Neural cell (in vitro differentiated cells): ENCODE measurements at regions not wholly inside any gene's neighbourhood (a gene's known extent, or its start where the extent isn't known, plus 50 kb on each side); places are given as distances from the start of the nearest gene placed in this dataset.
A peak's percentile ranks its signal among the peaks of the same experiment; 100 is the strongest.

ENCODE experiments used
- H2AFZ ChIP-seq: fragments of 200-600, 300-800 bp; sonication (generic), shearing (Covaris generic); 2 replicates; pipeline ENCODE4 v1.6.0; 2014; ENCODE audit warnings: low read depth, mild to moderate bottlenecking, antibody characterized with exemption, low read length, moderate library complexity
- H3F3A ChIP-seq: fragments of 200-600 bp; shearing (Covaris generic); 2 replicates; pipeline ENCODE4 v1.6.1; 2016; ENCODE audit warnings: mild to moderate bottlenecking, moderate library complexity, mixed read lengths, antibody characterized with exemption, low read length; ENCODE audit not compliant: insufficient read depth, poor library complexity, severe bottlenecking
- H3K27ac ChIP-seq: fragments of 200-600, 300-800 bp; sonication (generic), shearing (Covaris generic); 2 replicates; pipeline ENCODE4 v1.5.1; 2014; ENCODE audit warnings: mild to moderate bottlenecking, low read length, moderate library complexity
- H3K27me3 ChIP-seq: fragments of 300-800, 200-600 bp; sonication (generic), shearing (Covaris generic); 2 replicates; pipeline ENCODE4 v1.6.0; 2014; ENCODE audit warnings: mild to moderate bottlenecking, low read depth, low read length, moderate library complexity; ENCODE audit not compliant: insufficient read depth
- H3K36me3 ChIP-seq: fragments of 300-800, 200-600 bp; sonication (generic), shearing (Covaris generic); 2 replicates; pipeline ENCODE4 v1.5.1; 2014; ENCODE audit warnings: mild to moderate bottlenecking, antibody characterized with exemption, low read length, moderate library complexity; ENCODE audit not compliant: insufficient read depth
- H3K4me2 ChIP-seq: fragments of 300-800, 200-600 bp; sonication (generic), shearing (Covaris generic); 2 replicates; pipeline ENCODE4 v1.6.0; 2014; ENCODE audit warnings: mild to moderate bottlenecking, low read length
- H3K4me3 ChIP-seq: fragments of 300-800, 200-600 bp; sonication (generic), shearing (Covaris generic); 2 replicates; pipeline ENCODE4 v1.5.1; 2014; ENCODE audit warnings: mild to moderate bottlenecking, low read length, moderate library complexity
- H3K79me2 ChIP-seq: fragments of 200-600 bp; shearing (Covaris generic); replicated peaks from 2 replicates; pipeline ENCODE4 v1.6.0; 2014; ENCODE audit warnings: mild to moderate bottlenecking, low read length, moderate library complexity; ENCODE audit not compliant: insufficient read depth
- H3K9ac ChIP-seq: fragments of 300-800, 200-600 bp; sonication (generic), shearing (Covaris generic); 2 replicates; pipeline ENCODE4 v1.6.1; 2016; ENCODE audit warnings: mild to moderate bottlenecking, low read length, mixed read lengths
- H3K9me2 ChIP-seq: fragments of 200-600 bp; shearing (Covaris generic); 2 replicates; pipeline ENCODE4 v1.6.1; 2016; ENCODE audit warnings: mild to moderate bottlenecking, low read length, mixed read lengths; ENCODE audit not compliant: insufficient read depth
- H3K9me3 ChIP-seq: fragments of 200-600, 300-800 bp; sonication (generic), shearing (Covaris generic); 2 replicates; pipeline ENCODE4 v1.6.1; 2016; ENCODE audit warnings: mild to moderate bottlenecking, mixed run types, low read length, moderate library complexity, mixed read lengths
- H4K20me1 ChIP-seq: fragments of 200-600 bp; shearing (Covaris generic); 2 replicates; pipeline ENCODE4 v1.6.1; 2016; ENCODE audit warnings: mild to moderate bottlenecking, mixed run types; ENCODE audit not compliant: insufficient read depth
- EP300 ChIP-seq: fragments of 450-650 bp; conservative IDR thresholded peaks from 2 replicates; pipeline ENCODE4 v1.6.1; 2014; ENCODE audit warnings: antibody characterized with exemption, mild to moderate bottlenecking, moderate library complexity; ENCODE audit not compliant: poor library complexity, severe bottlenecking
- EZH2 ChIP-seq: fragments of 200-600, 300-800 bp; shearing (Covaris generic), sonication (generic); IDR thresholded peaks from 2 replicates; pipeline ENCODE4 v1.6.1; 2014; ENCODE audit warnings: antibody characterized with exemption, low read length, borderline replicate concordance, mild to moderate bottlenecking; ENCODE audit not compliant: insufficient read depth, poor library complexity, severe bottlenecking
- MXI1 ChIP-seq: fragments of 450-650 bp; conservative IDR thresholded peaks from 2 replicates; pipeline ENCODE4 v1.6.1; 2014; ENCODE audit warnings: antibody characterized with exemption, mild to moderate bottlenecking; ENCODE audit not compliant: poor library complexity, severe bottlenecking
- POLR2AphosphoS5 ChIP-seq: IDR thresholded peaks from 2 replicates; pipeline ENCODE4 v1.6.1; 2012
- RAD21 ChIP-seq: fragments of 450-650 bp; conservative IDR thresholded peaks from 2 replicates; pipeline ENCODE4 v1.6.1; 2014; ENCODE audit warnings: antibody characterized with exemption, mild to moderate bottlenecking, moderate library complexity
- SMC3 ChIP-seq: fragments of 450-650 bp; conservative IDR thresholded peaks from 2 replicates; pipeline ENCODE4 v1.6.1; 2014; ENCODE audit warnings: antibody characterized with exemption, mild to moderate bottlenecking, moderate library complexity; ENCODE audit not compliant: poor library complexity
- TAF1 ChIP-seq: IDR thresholded peaks from 2 replicates; pipeline ENCODE4 v1.6.1; 2012; ENCODE audit warnings: low read depth
- TF ChIP-seq, protein P1 (sequence below): IDR thresholded peaks from 2 replicates; pipeline ENCODE4 v1.6.1; 2012; ENCODE audit warnings: borderline replicate concordance
- TF ChIP-seq, protein P2 (sequence below): fragments of 450-650 bp; IDR thresholded peaks from 2 replicates; pipeline ENCODE4 v1.5.1; 2014; ENCODE audit warnings: antibody characterized with exemption, mild to moderate bottlenecking, moderate library complexity; ENCODE audit not compliant: poor library complexity, severe bottlenecking

DNA sequence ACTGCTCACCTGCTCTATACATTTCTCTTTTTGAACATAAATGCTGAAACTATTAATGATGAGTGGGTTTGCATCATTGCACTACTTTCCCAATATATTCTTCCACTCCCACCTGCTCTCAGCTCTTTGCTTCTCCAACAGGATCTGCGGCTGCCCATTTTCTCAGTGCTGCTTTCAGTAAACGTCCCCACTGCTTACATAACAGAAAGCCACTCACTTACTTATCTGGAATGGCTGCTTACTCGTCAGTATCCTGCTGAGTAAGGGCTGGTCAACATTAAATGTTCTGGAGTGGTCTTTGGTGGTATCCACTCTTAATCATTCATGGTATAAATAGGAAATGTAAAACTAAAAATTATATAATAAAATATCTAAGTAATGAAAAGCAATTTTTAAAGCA, 112.8 kb upstream of the HPF1 start:
- Histone ChIP-seq H4K20me1 (no peaks in the 10 kb centered on the region), H3K4me3 (no peak overlapping the region), H3K4me2 (no peak overlapping the region), H3K27me3 (no peaks in the 10 kb centered on the region), H3K9me2 (no peaks in the 10 kb centered on the region), H3K79me2 (no peaks in the 10 kb centered on the region), H3K27ac (no peak overlapping the region), H3K9me3 (no peaks in the 10 kb centered on the region), H3F3A (no peaks in the 10 kb centered on the region), H3K36me3 (no peaks in the 10 kb centered on the region), H3K9ac (no peak overlapping the region), H2AFZ (no peak overlapping the region)
- TF ChIP-seq, protein P1, sequence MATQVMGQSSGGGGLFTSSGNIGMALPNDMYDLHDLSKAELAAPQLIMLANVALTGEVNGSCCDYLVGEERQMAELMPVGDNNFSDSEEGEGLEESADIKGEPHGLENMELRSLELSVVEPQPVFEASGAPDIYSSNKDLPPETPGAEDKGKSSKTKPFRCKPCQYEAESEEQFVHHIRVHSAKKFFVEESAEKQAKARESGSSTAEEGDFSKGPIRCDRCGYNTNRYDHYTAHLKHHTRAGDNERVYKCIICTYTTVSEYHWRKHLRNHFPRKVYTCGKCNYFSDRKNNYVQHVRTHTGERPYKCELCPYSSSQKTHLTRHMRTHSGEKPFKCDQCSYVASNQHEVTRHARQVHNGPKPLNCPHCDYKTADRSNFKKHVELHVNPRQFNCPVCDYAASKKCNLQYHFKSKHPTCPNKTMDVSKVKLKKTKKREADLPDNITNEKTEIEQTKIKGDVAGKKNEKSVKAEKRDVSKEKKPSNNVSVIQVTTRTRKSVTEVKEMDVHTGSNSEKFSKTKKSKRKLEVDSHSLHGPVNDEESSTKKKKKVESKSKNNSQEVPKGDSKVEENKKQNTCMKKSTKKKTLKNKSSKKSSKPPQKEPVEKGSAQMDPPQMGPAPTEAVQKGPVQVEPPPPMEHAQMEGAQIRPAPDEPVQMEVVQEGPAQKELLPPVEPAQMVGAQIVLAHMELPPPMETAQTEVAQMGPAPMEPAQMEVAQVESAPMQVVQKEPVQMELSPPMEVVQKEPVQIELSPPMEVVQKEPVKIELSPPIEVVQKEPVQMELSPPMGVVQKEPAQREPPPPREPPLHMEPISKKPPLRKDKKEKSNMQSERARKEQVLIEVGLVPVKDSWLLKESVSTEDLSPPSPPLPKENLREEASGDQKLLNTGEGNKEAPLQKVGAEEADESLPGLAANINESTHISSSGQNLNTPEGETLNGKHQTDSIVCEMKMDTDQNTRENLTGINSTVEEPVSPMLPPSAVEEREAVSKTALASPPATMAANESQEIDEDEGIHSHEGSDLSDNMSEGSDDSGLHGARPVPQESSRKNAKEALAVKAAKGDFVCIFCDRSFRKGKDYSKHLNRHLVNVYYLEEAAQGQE = no peak
- peak; percentile 58 for TF ChIP-seq POLR2AphosphoS5

DNA sequence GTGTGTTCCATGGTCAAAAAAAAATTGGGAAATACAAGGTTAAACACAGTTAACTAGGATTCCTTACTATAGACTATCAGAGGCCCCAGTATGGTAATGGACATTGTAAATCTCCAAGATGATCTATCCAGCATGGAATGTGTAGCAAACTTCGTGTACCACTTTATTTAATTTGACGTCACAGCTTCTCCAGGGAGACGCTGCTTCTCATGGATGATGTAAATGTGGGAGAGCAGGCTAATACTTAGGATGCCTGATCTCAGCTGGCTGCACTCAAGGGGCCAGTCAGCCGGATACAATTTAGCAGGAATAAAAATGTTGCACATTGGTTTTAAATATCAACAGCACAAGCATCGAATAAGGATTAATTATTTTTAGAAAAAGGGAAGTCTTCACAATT, 111.7 kb upstream of the HPF1 start:
- TF ChIP-seq EZH2 = no peak
- TF ChIP-seq, protein P2, sequence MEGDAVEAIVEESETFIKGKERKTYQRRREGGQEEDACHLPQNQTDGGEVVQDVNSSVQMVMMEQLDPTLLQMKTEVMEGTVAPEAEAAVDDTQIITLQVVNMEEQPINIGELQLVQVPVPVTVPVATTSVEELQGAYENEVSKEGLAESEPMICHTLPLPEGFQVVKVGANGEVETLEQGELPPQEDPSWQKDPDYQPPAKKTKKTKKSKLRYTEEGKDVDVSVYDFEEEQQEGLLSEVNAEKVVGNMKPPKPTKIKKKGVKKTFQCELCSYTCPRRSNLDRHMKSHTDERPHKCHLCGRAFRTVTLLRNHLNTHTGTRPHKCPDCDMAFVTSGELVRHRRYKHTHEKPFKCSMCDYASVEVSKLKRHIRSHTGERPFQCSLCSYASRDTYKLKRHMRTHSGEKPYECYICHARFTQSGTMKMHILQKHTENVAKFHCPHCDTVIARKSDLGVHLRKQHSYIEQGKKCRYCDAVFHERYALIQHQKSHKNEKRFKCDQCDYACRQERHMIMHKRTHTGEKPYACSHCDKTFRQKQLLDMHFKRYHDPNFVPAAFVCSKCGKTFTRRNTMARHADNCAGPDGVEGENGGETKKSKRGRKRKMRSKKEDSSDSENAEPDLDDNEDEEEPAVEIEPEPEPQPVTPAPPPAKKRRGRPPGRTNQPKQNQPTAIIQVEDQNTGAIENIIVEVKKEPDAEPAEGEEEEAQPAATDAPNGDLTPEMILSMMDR = no peak
- no peak for TF ChIP-seq SMC3
- TF ChIP-seq POLR2AphosphoS5 = no peak
- TF ChIP-seq EP300 = no peak
- no peak for TF ChIP-seq MXI1
- TF ChIP-seq RAD21 = no peak
- TF ChIP-seq, protein P1 = no peak
- TF ChIP-seq TAF1 = no peak
- Histone ChIP-seq H3K4me2 (no peak overlapping the region), H3K36me3 (no peaks in the 10 kb centered on the region), H3K9ac (no peak overlapping the region), H3F3A (no peaks in the 10 kb centered on the region), H2AFZ (no peak overlapping the region), H3K9me2 (no peaks in the 10 kb centered on the region), H3K79me2 (no peaks in the 10 kb centered on the region), H4K20me1 (no peaks in the 10 kb centered on the region), H3K27me3 (no peaks in the 10 kb centered on the region), H3K9me3 (no peaks in the 10 kb centered on the region), H3K4me3 (no peak overlapping the region), H3K27ac (no peak overlapping the region)
